HG03469 (cell line): ENCODE measurements at regions not wholly inside any gene's neighbourhood (a gene's known extent, or its start where the extent isn't known, plus 50 kb on each side); places are given as distances from the start of the nearest gene placed in this dataset.

ENCODE experiments used
- ATAC-seq: cut with Tn5 transposase; IDR thresholded peaks from one replicate; pipeline ENCODE4 v1.9.1; 2021; ENCODE audit warnings: mild to moderate bottlenecking, moderate library complexity, moderate number of reproducible peaks; ENCODE audit not compliant: unreplicated experiment

DNA sequence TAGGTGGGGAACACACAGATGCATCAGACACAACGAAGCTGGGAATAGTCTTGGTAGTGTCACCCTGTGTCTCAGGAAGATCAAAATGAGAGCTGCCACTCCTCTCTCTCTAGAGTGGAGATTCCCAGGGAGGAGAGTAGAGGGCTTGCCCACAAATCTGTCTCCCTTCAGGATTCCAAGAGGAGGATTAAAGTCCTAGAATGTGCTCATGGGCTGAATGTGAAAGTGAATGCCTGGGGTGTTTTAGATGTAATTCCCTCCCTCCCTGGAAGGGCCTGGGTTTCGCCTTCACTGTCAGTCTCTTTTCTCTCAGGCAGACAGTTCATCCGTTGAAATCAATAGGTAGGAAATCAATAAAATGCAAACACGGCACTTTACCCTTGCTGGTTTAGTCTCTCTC, 282.6 kb upstream of the PPARGC1A start:
- no peak for ATAC-seq

- ATAC-seq, result no peak
Measured at GRCh38 chr4:24169956-24170355, 280.1 kb upstream of the PPARGC1A start.

DNA sequence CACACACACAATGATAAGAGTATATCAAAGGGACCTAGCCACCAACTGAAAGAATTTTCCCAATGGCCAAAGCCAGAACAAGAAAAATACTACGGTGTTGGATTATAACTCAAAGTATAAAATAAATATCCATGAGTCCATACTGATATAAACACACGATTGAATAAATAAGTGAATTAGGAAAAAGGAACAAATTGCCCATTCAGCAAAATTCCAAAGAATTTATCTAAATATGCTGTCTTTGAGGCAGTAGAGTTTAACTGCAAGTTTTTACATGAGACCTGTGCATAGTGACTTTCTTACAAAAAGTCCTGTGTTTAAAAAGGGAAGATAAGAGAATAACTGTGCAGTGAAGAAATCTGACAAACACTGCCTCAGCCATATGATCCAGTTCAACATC, 278.8 kb upstream of the PPARGC1A start:
- no peak for ATAC-seq

DNA sequence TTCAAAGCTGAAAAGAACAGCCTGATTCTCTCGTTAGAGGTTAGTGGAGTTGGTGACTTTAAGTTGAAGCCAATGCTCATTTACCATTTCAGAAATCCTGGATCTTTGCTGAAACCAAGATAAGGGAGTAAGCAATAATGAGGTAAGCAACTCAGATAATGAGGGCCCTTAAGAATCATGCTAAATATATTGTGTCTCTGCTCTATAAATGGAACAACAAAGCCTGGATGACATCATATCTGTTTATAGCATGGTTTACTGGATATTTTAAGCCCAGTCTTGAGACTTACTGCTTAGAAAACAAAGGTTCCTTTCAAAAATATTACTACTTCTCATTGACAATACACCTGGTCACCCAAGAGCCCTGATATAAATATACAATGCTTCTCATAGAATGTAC, 276.7 kb upstream of the PPARGC1A start:
- ATAC-seq, result no peak

GRCh38 chr4:24164797-24165196, 274.9 kb upstream of the PPARGC1A start:
- no peak for ATAC-seq

DNA sequence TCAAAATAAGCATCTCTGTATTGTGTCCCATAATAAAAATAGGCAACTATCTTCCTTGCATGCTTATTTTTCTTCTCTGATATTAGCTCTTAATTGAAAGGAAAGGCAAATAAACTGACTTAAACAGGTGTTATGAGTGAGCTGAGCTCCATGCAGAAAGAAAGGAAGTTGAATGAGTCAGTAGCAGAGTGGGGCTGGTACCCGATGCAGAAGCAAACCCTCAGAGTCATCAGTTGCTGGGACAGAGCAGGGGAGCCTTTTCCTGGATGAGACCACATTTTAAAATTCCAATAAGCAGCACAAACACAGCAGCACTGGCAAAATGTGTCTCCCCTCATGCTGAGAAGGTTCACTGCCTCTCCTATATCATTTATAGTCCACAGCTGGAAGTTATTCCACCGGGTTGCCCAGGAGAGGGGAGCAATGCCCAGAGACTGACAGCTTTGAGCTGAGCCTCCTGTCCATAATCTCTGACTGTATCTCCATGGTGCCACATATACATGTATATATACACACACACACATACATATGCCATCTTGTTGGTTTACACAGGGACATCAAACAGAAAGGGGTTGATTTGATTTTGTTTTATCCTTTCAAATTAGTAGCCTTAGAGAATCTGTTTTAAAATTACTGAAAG, 274.3 kb upstream of the PPARGC1A start:
- no peak for ATAC-seq

DNA sequence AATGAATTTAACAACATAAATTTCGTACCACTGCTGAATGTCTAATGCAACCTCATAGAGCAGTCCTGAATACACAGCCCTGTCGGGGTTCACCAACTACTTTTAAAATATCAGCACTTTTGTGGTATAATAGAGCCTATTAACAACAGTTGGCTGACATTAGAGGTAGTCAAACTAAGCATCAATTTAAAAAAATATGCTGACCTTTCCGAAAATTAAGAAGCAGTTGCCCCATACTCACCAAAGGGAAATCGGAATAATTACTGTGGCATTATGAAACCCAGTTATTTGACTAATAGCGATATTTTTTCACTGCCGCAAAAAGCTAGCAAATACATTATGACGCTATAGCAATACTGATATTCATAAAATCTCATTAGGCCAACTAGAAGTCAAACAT, 273.5 kb upstream of the PPARGC1A start:
- no peak for ATAC-seq

- ATAC-seq, result no peak
Measured at GRCh38 chr4:24160358-24160757, 270.5 kb upstream of the PPARGC1A start.

DNA sequence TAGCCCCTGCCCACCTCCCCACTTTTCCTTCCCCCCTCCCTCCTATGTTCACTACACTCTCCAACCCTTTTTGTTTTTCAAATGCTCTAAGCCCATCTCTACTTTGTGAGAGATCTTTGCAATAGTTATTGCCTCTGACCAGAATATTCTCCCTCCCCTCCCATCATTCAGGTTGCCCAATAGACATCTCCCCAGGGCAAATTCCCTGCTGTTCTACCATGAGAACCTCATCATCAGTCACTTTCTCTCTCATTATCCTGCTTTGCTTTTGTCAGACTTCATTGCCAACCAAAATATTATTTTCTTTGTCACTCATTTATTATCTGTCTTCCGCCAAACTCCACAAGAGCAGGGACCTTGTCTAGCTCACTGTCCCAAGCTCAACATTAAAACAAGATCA, 268.2 kb upstream of the PPARGC1A start:
- ATAC-seq, result no peak

DNA sequence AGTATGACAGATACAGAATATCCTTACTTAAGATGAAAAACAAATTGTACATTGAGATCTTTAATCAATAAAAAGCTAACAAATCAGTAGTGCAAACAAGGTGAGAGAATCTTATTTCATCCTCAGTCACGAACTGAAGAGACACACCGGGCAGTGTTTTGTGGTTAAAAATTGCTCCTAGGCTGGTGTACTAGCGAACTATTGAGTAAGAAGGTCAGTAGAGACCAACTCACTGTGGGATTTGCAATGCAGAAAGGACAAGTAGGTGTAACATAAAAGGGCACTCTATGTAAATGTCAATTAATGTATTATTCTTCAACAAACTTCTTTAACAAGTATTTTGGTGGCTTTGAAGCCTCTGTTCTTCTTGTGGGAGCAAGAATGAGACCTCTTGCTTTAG, 260.2 kb upstream of the PPARGC1A start:
- ATAC-seq, result no peak

GRCh38 chr4:24146127-24146526, 256.3 kb upstream of the PPARGC1A start:
- ATAC-seq, result no peak

DNA sequence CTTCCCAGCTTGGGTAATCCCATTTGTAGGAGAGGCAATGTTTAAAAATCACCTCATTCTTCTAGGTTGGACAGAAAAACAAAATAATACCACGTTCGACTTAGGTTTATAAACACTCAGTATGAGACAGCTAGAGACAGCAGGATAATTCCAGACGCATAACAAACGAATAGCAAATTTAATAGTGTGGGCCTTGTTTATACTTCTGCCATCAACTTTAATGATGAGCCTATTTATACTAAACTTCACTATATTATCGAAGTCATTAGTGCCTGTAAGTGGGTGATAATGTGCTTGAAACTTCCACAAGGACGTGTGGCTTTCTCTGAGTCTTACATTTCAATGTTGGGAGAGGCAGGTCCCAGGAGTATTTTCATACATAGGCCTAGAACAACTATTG, 255.7 kb upstream of the PPARGC1A start:
- no peak for ATAC-seq

- no peak for ATAC-seq
Measured at GRCh38 chr4:24144381-24144780, 254.5 kb upstream of the PPARGC1A start.

GRCh38 chr4:24143741-24144140, 253.9 kb upstream of the PPARGC1A start:
- no peak for ATAC-seq

GRCh38 chr4:24141836-24142235, 252.0 kb upstream of the PPARGC1A start:
- ATAC-seq, result no peak

GRCh38 chr4:24140892-24141291, 251.0 kb upstream of the PPARGC1A start:
- no peak for ATAC-seq

DNA sequence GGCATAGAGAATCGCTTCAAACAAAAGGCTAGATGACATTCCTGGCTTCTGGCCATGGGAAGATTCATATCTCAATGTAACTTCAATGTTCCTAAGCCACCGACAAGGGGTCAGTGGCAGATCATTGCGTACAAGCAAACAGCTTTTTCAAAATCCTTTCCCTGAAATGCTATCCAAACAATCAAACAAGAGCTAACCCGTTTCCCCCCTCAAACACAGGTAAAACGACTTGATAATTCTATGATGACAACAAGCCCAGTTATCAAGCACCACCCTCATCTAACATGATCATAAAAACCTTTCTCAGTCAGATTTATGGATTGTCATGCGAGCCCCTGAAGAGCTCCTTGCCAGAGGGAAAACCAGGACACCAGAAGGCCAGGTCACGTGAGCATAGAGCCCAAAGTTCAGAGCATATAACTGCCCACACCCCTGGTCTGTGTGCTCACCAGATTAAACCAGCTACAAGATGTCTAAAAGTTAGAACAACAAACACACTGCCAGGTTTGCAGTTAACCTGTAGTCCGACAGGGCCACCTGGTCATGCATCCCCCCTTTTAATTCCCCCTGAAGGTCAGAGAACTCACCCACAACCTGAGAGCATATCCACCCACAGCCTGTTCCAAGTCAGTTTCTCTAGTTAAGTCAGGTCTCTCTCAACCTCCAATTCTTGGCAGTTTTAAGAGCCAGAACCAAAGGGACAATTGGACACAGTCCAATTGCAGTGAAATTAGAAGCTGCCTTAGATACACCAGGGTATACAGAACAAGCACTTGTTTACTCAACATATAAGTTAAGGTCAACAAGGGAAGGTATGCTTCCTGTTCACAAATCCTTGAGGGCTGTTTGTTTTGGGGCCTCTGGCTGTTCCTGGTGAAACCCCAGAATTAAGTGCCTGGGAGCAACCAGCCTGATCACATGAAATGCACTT, 248.1 kb upstream of the PPARGC1A start:
- no peak for ATAC-seq

- no peak for ATAC-seq
Measured at GRCh38 chr4:24131954-24132673, 242.3 kb upstream of the PPARGC1A start.

DNA sequence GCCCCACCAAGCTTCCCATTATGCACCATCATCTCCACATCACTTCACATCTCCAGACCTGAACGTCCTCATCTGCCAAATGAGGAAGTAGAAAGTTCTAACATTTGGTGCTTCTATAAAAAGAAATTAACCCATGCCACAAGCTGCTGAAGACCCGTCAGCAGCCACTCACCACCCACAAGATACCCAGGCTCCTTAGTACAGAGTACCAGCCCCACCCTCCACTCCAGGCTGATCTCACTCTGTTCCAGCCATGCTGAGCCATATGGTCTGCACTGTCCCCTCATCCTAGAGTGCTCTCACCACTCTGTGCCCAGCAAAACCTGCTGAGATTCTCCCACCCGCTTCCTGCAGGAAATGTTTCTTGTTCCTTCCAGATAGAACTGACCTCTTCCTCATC, 240.8 kb upstream of the PPARGC1A start:
- ATAC-seq, result no peak

DNA sequence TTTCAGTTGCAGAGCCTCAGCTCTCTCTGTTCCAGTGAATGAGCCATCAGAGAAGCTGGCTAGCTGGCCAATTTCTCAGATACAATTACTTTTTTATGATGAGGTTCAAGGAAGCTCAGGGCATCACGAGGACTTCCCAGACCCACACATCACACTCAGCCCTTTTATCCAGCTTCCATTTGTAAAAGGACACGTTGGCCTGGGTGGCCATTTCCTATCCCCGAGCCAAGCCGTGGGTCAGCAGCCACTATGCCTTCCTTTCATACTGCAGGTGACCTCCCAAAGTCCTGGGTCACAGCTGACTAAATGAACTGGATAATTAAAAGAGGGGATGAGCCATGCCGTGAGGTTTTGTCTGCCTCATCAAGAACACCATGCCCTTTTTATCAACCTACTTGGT, 236.9 kb upstream of the PPARGC1A start:
- no peak for ATAC-seq

DNA sequence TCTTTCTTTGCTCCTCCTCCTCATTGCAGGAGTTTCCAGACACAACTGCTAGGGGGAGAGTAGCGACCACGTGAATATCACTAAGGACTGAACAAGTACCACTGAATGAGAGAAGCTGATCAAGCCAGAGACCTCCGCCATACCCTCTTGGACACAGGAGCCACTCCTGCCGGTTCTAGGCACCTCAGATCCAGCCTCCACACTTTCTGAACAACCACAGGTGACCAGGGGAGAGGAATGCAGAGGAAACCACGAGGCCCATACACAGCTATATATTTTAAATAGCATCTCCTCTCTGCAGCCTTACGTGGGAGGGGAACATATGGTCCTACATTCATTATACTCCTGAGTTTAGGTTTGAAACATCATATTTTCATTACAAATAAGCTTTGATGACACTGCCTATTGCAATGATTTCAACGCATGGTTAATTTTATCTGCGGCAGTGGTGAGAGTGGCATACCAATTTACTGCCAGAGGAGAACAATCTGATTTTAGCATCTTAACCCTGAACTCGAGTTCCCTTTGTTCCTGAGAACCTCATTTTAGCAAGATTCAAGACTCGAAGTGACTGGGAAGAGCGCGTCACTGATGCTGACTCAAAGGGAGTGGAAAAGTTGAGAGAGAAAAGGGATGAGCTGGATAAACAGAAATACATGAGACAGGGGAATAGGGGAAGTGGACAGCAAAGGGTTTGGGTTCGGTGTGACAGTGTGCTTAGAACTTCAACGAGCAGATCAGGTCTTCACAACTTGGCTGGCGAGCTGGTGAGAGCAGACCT, 231.7 kb upstream of the PPARGC1A start:
- ATAC-seq, result no peak
